Uterus (tissue), 2 donors: ENCODE measurements at regions not wholly inside any gene's neighbourhood (a gene's known extent, or its start where the extent isn't known, plus 50 kb on each side); places are given as distances from the start of the nearest gene placed in this dataset.

Experiments used
- CTCF ChIP-seq, 4 experiments: fragments of 200-600 bp in 2 of 4; fragments of 450-650 bp in 2 of 4; sonication (generic) in 2 of 4; IDR thresholded peaks; one replicate each; pipeline ENCODE4 v1.5.1; 2016 to 2019; ENCODE audit warnings: antibody characterized with exemption in 4 of 4, mild to moderate bottlenecking in 2 of 4, moderate library complexity in 1 of 4
- POLR2A ChIP-seq, 2 donors: fragments of 450-650 bp; IDR thresholded peaks; one replicate each; pipeline ENCODE4 v1.6.1; 2016; ENCODE audit warnings: antibody characterized with exemption in 2 of 2, mild to moderate bottlenecking in 1 of 2, moderate library complexity in 1 of 2

- TF ChIP-seq CTCF (IDR thresholded peaks at IDR 0.05) (no peak), POLR2A (IDR thresholded peaks at IDR 0.05) (no peak)
These were observed 173.4 kb upstream of the CADPS start for GRCh38 chr3:63048367-63049326.
